ENCODE measurements at regions not wholly inside any gene's neighbourhood (a gene's known extent, or its start where the extent isn't known, plus 50 kb on each side); places are given as distances from the start of the nearest gene placed in this dataset.

DNA sequence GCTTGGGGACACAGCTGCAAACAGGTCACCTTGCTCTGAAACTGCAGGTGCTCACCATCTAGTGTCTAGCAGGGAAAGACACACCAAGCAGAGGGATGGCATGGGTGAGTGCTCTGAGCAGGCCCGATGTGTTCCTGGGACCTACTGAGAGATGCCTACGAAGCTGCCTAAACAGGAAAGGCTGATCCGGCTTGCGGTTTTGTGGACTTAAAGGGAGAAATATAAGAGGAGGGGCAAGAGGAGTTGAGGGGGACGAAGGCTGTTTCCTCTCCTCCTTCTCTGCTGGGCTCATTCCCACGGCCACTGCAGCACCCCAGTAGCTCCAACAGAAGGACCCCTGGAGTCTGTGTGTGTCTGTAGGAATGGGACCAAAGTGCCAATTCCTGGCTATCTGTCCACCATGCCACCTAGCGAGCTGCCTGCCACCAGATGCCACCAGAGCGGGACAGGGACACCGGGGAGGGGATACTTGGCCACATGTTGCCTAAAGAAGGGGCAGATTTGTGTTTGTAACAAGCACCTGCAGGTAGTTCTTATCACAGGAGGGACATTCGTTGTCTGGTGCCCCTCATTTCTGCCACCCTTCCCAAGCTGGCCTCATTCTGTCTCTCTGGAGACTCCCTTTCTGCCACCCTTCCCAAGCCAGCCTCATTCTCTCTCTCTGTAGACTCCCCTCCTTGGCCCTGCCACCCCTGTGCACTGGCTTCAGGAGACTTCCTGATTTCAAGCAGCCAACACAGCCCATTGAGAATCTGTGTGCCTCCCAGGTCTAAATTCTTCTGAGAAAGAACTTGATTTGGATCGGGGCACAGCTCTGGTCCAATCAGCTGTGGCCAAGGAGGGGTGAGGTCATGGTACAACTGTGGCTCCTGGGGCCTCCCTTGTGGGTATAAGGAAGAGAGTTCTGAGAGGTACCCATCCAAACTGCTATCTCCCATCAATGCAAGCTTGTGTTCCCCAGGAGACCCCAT, 221.8 kb downstream of the ANKRD60 start:
- no peaks in the 10 kb centered on the region for H3K9me3 ChIP-seq (ENCODE audit: insufficient read depth, low read length)
- H3K4me3 ChIP-seq (ENCODE audit: insufficient read depth, low read length, poor library complexity, severe bottlenecking), result no peak overlapping the region
- no peak overlapping the region for H2AFZ ChIP-seq (ENCODE audit: low read depth, low read length, severe bottlenecking)
- H3K9ac ChIP-seq (ENCODE audit: low read length), result no peak overlapping the region
- TF ChIP-seq EZH2phosphoT487 (conservative IDR thresholded peaks at IDR 0.05; ENCODE audit: low read length), result no peak
- no peak for TF ChIP-seq CTCF (IDR thresholded peaks at IDR 0.05; ENCODE audit: insufficient read depth, low read length, poor library complexity, severe bottlenecking)
- no peak overlapping the region for H3K27ac ChIP-seq (ENCODE audit: low read depth, low read length)
- no peaks in the 10 kb centered on the region for H3F3A ChIP-seq (ENCODE audit: insufficient read depth)
- H3K4me2 ChIP-seq (ENCODE audit: low read depth, low read length, poor library complexity, severe bottlenecking), result no peak overlapping the region
- no peaks in the 10 kb centered on the region for H3K27me3 ChIP-seq (ENCODE audit: low read length)
- no peaks in the 10 kb centered on the region for H4K20me1 ChIP-seq (ENCODE audit: low read depth, low read length)
- H3K79me2 ChIP-seq (ENCODE audit: insufficient read depth, low read length), result no peaks in the 10 kb centered on the region
- no peaks in the 10 kb centered on the region for H3K36me3 ChIP-seq (ENCODE audit: low read length)
- H3K9me2 ChIP-seq (replicated peaks; ENCODE audit: insufficient read depth, low read length), result no peaks in the 10 kb centered on the region

DNA sequence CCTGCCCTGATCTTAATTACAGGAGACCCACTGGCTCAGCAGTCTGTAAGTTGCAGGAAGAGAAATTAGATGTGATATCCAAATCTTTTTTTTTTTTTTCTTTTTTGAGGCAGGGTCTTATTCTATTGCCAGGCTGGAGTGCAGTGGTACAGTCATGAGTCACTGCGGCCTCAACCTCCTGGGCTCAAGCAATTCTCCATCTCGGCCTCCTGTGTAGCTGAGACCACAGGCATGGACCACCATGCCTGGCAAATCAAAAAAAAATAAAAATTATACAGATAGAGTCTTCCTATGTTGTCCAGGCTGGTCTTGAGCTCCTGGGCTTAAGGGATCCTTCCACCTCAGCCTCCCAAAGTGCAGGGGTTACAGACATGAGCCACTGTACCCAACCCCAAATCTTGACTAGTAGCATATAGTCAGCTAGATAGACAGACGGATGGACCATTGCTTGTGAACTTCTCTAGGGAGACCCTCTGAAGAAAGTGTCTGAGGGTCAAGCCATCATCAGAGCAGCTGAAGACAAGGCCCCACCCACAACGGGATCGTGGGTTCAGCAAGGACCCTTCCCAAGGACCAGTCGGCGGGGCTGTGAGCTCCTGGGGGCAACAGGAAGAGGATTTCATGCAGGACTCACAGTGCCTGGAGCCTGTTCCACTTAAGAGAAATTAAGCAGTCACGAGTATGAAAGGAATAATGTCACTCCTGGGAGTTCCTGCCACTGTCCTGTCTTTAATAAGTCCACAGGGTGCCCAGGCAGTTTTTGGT, 222.7 kb downstream of the ANKRD60 start:
- H3K4me3 ChIP-seq (ENCODE audit: insufficient read depth, low read length, poor library complexity, severe bottlenecking), result no peak overlapping the region
- H3K4me2 ChIP-seq (ENCODE audit: low read depth, low read length, poor library complexity, severe bottlenecking), result no peak overlapping the region
- no peaks in the 10 kb centered on the region for H3K36me3 ChIP-seq (ENCODE audit: low read length)
- no peaks in the 10 kb centered on the region for H3K79me2 ChIP-seq (ENCODE audit: insufficient read depth, low read length)
- H3K9me2 ChIP-seq (replicated peaks; ENCODE audit: insufficient read depth, low read length), result no peaks in the 10 kb centered on the region
- no peak for TF ChIP-seq EZH2phosphoT487 (conservative IDR thresholded peaks at IDR 0.05; ENCODE audit: low read length)
- H3K27ac ChIP-seq (ENCODE audit: low read depth, low read length), result no peak overlapping the region
- no peak overlapping the region for H3K9ac ChIP-seq (ENCODE audit: low read length)
- H4K20me1 ChIP-seq (ENCODE audit: low read depth, low read length), result no peaks in the 10 kb centered on the region
- H3K27me3 ChIP-seq (ENCODE audit: low read length), result no peaks in the 10 kb centered on the region
- H3F3A ChIP-seq (ENCODE audit: insufficient read depth), result no peaks in the 10 kb centered on the region
- H2AFZ ChIP-seq (ENCODE audit: low read depth, low read length, severe bottlenecking), result no peak overlapping the region
- H3K9me3 ChIP-seq (ENCODE audit: insufficient read depth, low read length), result no peaks in the 10 kb centered on the region

- Histone ChIP-seq H3K9me3 (ENCODE audit: insufficient read depth, low read length) (no peaks in the 10 kb centered on the region), H3K9ac (ENCODE audit: low read length) (no peak overlapping the region), H2AFZ (ENCODE audit: low read depth, low read length, severe bottlenecking) (no peak overlapping the region), H3F3A (ENCODE audit: insufficient read depth) (no peaks in the 10 kb centered on the region), H3K27me3 (ENCODE audit: low read length) (no peaks in the 10 kb centered on the region), H3K27ac (ENCODE audit: low read depth, low read length) (no peak overlapping the region), H3K4me2 (ENCODE audit: low read depth, low read length, poor library complexity, severe bottlenecking) (no peak overlapping the region), H4K20me1 (ENCODE audit: low read depth, low read length) (no peaks in the 10 kb centered on the region), H3K79me2 (ENCODE audit: insufficient read depth, low read length) (no peaks in the 10 kb centered on the region), H3K9me2 (replicated peaks; ENCODE audit: insufficient read depth, low read length) (no peaks in the 10 kb centered on the region), H3K4me3 (ENCODE audit: insufficient read depth, low read length, poor library complexity, severe bottlenecking) (no peak overlapping the region), H3K36me3 (ENCODE audit: low read length) (no peaks in the 10 kb centered on the region)
- TF ChIP-seq CTCF (IDR thresholded peaks at IDR 0.05; ENCODE audit: insufficient read depth, low read length, poor library complexity, severe bottlenecking), result no peak
- no peak for TF ChIP-seq EZH2phosphoT487 (conservative IDR thresholded peaks at IDR 0.05; ENCODE audit: low read length)
Observed at GRCh38 chr20:58004900-58005299, 223.6 kb downstream of the ANKRD60 start.
